Peyer's patch (tissue), 4 donors: ENCODE measurements at regions not wholly inside any gene's neighbourhood (a gene's known extent, or its start where the extent isn't known, plus 50 kb on each side); places are given as distances from the start of the nearest gene placed in this dataset.

Source experiments
- CTCF ChIP-seq, 6 experiments: fragments of 450-650 bp in 4 of 6; fragments of 200-600 bp in 2 of 6; sonication (generic) in 1 of 6; IDR thresholded peaks; one replicate each; pipeline ENCODE4 v1.5.1; 2017 to 2019; ENCODE audit warnings: antibody characterized with exemption in 6 of 6, mild to moderate bottlenecking in 3 of 6, moderate library complexity in 1 of 6
- POLR2A ChIP-seq, 2 donors: fragments of 450-650 bp; IDR thresholded peaks; one replicate each; pipeline ENCODE4 v1.5.1; 2017; ENCODE audit warnings: antibody characterized with exemption in 2 of 2, mild to moderate bottlenecking in 2 of 2, moderate library complexity in 2 of 2

- TF ChIP-seq CTCF (IDR thresholded peaks at IDR 0.05) (no peak), POLR2A (IDR thresholded peaks at IDR 0.05) (no peak)
Observed at GRCh38 chr2:43055086-43055912, 171.1 kb downstream of the ZFP36L2 start.
